ENCODE measurements at regions not wholly inside any gene's neighbourhood (a gene's known extent, or its start where the extent isn't known, plus 50 kb on each side); places are given as distances from the start of the nearest gene placed in this dataset.

DNA sequence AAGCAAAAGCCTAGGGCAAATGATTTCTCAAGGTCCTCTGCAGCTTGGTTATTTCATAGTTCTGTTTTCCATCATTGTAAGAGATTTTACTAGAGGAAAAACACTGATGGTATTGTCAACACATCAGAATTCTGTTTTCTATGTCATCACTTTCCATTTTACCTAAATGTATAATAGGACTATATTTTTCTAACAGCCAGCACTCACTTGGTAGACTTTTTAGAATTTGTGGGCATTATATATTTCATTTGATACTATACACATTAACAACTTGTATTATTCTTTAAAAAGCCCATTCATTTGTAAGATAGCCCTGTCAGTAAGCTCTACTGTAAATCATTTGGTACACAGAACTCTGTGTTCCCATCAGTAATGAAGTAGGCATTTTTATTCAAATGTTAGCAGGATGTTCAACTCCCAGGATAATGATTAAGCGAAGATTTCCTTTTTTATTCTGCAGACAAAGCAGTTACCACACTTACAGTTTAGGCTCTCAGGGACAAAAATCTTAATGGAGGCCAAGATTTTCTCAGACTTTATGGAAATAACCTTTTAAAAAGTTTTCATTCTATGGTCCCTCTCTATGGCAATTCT is 143.6 kb upstream of the TEX13C start:
- TF ChIP-seq, protein P1, sequence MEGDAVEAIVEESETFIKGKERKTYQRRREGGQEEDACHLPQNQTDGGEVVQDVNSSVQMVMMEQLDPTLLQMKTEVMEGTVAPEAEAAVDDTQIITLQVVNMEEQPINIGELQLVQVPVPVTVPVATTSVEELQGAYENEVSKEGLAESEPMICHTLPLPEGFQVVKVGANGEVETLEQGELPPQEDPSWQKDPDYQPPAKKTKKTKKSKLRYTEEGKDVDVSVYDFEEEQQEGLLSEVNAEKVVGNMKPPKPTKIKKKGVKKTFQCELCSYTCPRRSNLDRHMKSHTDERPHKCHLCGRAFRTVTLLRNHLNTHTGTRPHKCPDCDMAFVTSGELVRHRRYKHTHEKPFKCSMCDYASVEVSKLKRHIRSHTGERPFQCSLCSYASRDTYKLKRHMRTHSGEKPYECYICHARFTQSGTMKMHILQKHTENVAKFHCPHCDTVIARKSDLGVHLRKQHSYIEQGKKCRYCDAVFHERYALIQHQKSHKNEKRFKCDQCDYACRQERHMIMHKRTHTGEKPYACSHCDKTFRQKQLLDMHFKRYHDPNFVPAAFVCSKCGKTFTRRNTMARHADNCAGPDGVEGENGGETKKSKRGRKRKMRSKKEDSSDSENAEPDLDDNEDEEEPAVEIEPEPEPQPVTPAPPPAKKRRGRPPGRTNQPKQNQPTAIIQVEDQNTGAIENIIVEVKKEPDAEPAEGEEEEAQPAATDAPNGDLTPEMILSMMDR (IDR thresholded peaks at IDR 0.05), result no peak
- TF ChIP-seq POLR2A (IDR thresholded peaks at IDR 0.05), result no peak
- no peak for TF ChIP-seq POLR2AphosphoS5 (IDR thresholded peaks at IDR 0.05)

Data from breast epithelium (tissue), 3 donors.